H1 (cell line): ENCODE measurements at regions not wholly inside any gene's neighbourhood (a gene's known extent, or its start where the extent isn't known, plus 50 kb on each side); places are given as distances from the start of the nearest gene placed in this dataset.

Experiments used
- CTCF ChIP-seq, 3 experiments: IDR thresholded peaks; 1 replicate in 2 of 3; 2 replicates in 1 of 3; pipeline versions ENCODE4 v1.5.1 to v1.6.1; 2011; ENCODE audit warnings: low read length in 3 of 3, mild to moderate bottlenecking in 3 of 3, inconsistent platforms in 2 of 3, low read depth in 1 of 3, moderate library complexity in 1 of 3; ENCODE audit not compliant: insufficient read depth in 1 of 3; ENCODE audit errors: control extremely low read depth in 1 of 3

DNA sequence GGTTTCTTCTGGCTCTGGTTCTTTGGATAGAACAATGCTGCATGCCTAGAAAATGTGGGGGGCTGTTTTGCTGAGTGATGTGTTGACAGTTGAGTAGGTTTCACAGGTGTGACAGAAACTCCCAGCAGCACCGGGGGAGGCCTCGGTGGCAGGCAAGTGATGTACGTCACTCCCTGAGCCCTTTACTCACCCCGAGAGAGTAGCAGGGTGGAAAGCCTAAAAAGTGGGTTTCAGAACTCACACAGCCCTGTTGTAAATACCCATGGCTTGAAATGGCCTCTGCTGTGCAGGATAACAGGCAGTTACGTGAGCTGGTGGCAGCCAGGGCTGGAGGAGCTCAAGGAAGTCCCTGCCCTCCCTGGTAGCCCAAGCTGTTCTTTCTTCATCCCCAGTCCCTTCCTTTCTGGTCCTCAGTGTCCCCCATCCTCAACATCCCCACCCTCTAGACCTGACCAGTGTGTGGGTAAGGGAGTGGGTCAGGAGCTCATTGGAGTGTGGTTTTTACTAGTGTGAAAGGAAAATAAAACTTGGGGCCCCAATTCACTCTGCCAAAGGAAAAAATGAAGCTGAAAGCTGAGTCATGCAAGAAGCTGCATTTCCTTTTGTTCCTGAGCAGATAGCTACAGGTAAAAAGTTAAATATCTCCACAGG lies 258.1 kb downstream of the STK31 start (continued):
- TF ChIP-seq CTCF (IDR thresholded peaks at IDR 0.05; ENCODE audit: control extremely low read depth in 1 of 3, insufficient read depth in 1 of 3, low read depth in 1 of 3, low read length in 3 of 3): no peak
